Sigmoid colon (tissue), 6 donors: ENCODE measurements at regions not wholly inside any gene's neighbourhood (a gene's known extent, or its start where the extent isn't known, plus 50 kb on each side); places are given as distances from the start of the nearest gene placed in this dataset.

Experiments
- DNase-seq: peaks from one replicate; pipeline ENCODE4 v3.0.0-alpha.2; 2019
- H3K27ac ChIP-seq, 4 donors: fragments of 200-600 bp; sonication (generic); one replicate each; pipeline ENCODE4 v1.5.1; 2016 to 2019; ENCODE audit warnings: mild to moderate bottlenecking in 1 of 4
- H3K27me3 ChIP-seq, 3 donors: fragments of 200-600 bp; sonication (generic); one replicate each; pipeline ENCODE4 v1.5.1; 2019; ENCODE audit warnings: mild to moderate bottlenecking in 1 of 3
- H3K36me3 ChIP-seq, 4 donors: fragments of 200-600 bp; sonication (generic); one replicate each; pipeline ENCODE4 v1.5.1; 2016 to 2019
- H3K4me1 ChIP-seq, 4 donors: fragments of 200-600 bp; sonication (generic); one replicate each; pipeline ENCODE4 v1.5.1; 2017 to 2019
- H3K4me3 ChIP-seq, 4 donors: fragments of 200-600 bp; sonication (generic); one replicate each; pipeline ENCODE4 v1.5.1; 2017 to 2019; ENCODE audit warnings: mild to moderate bottlenecking in 2 of 4, moderate library complexity in 1 of 4
- H3K9me3 ChIP-seq, 4 donors: fragments of 200-600 bp in 3 of 4; sonication (generic) in 3 of 4; one replicate each; pipeline versions ENCODE4 v1.5.1 to v1.6.1; 2013 to 2019
- CTCF ChIP-seq, 4 experiments: fragments of 450-650 bp in 3 of 4; fragments of 200-600 bp in 1 of 4; IDR thresholded peaks; one replicate each; pipeline ENCODE4 v1.5.1; 2016 to 2019; ENCODE audit warnings: antibody characterized with exemption in 4 of 4, mild to moderate bottlenecking in 3 of 4, moderate library complexity in 2 of 4
- EP300 ChIP-seq, 4 donors: sonication (generic); formaldehyde crosslinking; IDR thresholded peaks; one replicate each; pipeline ENCODE4 v1.6.1; 2017; ENCODE audit warnings: antibody characterized with exemption in 4 of 4
- POLR2A ChIP-seq, 2 donors: fragments of 450-650 bp; IDR thresholded peaks; one replicate each; pipeline ENCODE4 v1.6.1; 2016; ENCODE audit warnings: antibody characterized with exemption in 2 of 2, mild to moderate bottlenecking in 2 of 2, moderate library complexity in 2 of 2
- POLR2AphosphoS5 ChIP-seq, 4 donors: sonication (generic); formaldehyde crosslinking; IDR thresholded peaks; one replicate each; pipeline ENCODE4 v1.6.1; 2017; ENCODE audit warnings: antibody characterized with exemption in 4 of 4
- WGBS, 2 donors: extraction: QIAGEN DNeasy Blood & Tissue Kit; methylation state at CpG; one replicate each; pipeline ENCODE4 v1.1.7; 2013; 5-methylcytosine and 5-hydroxymethylcytosine counted together
- intact Hi-C: fragments of 100-400 bp; cut with DNase I; formaldehyde crosslinking; loops from one replicate; pipeline ENCODE4 v1.15.1; 2023
- donor health status: healthy with polysubstance abuse.
- donor health status: healthy.

- TF ChIP-seq EP300 (IDR thresholded peaks at IDR 0.05) (no peak), CTCF (IDR thresholded peaks at IDR 0.05) (no peak), POLR2A (IDR thresholded peaks at IDR 0.05) (no peak), POLR2AphosphoS5 (IDR thresholded peaks at IDR 0.05) (no peak)
- Histone ChIP-seq H3K4me3 (no peak overlapping the region), H3K27me3 (peaks cover 0 to 14% (median 0%) of the 10 kb centered on the region in 3 donors), H3K36me3 (no peaks in the 10 kb centered on the region), H3K27ac (no peak overlapping the region), H3K9me3 (peaks cover 0 to 3% (median 1%) of the 10 kb centered on the region in 4 donors), H3K4me1 (no peaks in the 10 kb centered on the region)
- WGBS, 2 donors = 66 to 80% methylated on average over 7 of the region's 7 CpGs
- intact Hi-C loops = no loop called here
- DNase-seq = no peak
Observed at GRCh38 chr14:97109234-97109633, 312.1 kb downstream of the VRK1 start.

GRCh38 chr14:97113339-97113738 is 316.2 kb downstream of the VRK1 start:
- intact Hi-C loops = no loop called here
- Histone ChIP-seq H3K27me3 (peaks cover 0 to 4% (median 0%) of the 10 kb centered on the region in 3 donors), H3K27ac (no peak overlapping the region), H3K4me3 (no peak overlapping the region), H3K4me1 (no peaks in the 10 kb centered on the region), H3K9me3 (peaks cover 0 to 3% (median 1%) of the 10 kb centered on the region in 4 donors), H3K36me3 (no peaks in the 10 kb centered on the region)
- TF ChIP-seq CTCF (IDR thresholded peaks at IDR 0.05) (no peak), EP300 (IDR thresholded peaks at IDR 0.05) (no peak), POLR2A (IDR thresholded peaks at IDR 0.05) (no peak), POLR2AphosphoS5 (IDR thresholded peaks at IDR 0.05) (no peak)
- no peak for DNase-seq
- WGBS, 2 donors = 59 to 63% methylated on average over 7 of the region's 7 CpGs

- H3K9me3 ChIP-seq = no peaks in the 10 kb centered on the region
- no peaks in the 10 kb centered on the region for H3K36me3 ChIP-seq
- no peak overlapping the region for H3K4me3 ChIP-seq
- DNase-seq = no peak
- peaks cover 0 to 4% (median 0%) of the 10 kb centered on the region in 3 donors for H3K27me3 ChIP-seq
- 88 to 92% methylated on average over 3 of the region's 3 CpGs for WGBS, 2 donors
- no peak overlapping the region for H3K27ac ChIP-seq
- no peaks in the 10 kb centered on the region for H3K4me1 ChIP-seq
- TF ChIP-seq CTCF (IDR thresholded peaks at IDR 0.05) = no peak
- TF ChIP-seq EP300 (IDR thresholded peaks at IDR 0.05) = no peak
- no peak for TF ChIP-seq POLR2AphosphoS5 (IDR thresholded peaks at IDR 0.05)
- TF ChIP-seq POLR2A (IDR thresholded peaks at IDR 0.05) = no peak
- intact Hi-C loops = no loop called here
Observed at GRCh38 chr14:97116546-97116945, 319.4 kb downstream of the VRK1 start.

GRCh38 chr14:97117693-97118092 is 320.5 kb downstream of the VRK1 start:
- Histone ChIP-seq H3K27me3 (peaks cover 0 to 4% (median 0%) of the 10 kb centered on the region in 3 donors), H3K9me3 (no peaks in the 10 kb centered on the region), H3K4me1 (no peaks in the 10 kb centered on the region), H3K4me3 (no peak overlapping the region), H3K36me3 (no peaks in the 10 kb centered on the region), H3K27ac (no peak overlapping the region)
- DNase-seq = no peak
- no peak for TF ChIP-seq POLR2A (IDR thresholded peaks at IDR 0.05)
- TF ChIP-seq POLR2AphosphoS5 (IDR thresholded peaks at IDR 0.05) = no peak
- TF ChIP-seq CTCF (IDR thresholded peaks at IDR 0.05) = no peak
- TF ChIP-seq EP300 (IDR thresholded peaks at IDR 0.05) = no peak
- WGBS, 2 donors = 59 to 71% methylated on average over 8 of the region's 8 CpGs
- intact Hi-C loops = no loop called here

GRCh38 chr14:97120204-97120603 is 323.0 kb downstream of the VRK1 start:
- Histone ChIP-seq H3K4me1 (no peaks in the 10 kb centered on the region), H3K4me3 (no peak overlapping the region), H3K9me3 (no peaks in the 10 kb centered on the region), H3K27me3 (peaks cover 0 to 4% (median 0%) of the 10 kb centered on the region in 3 donors), H3K27ac (no peak overlapping the region), H3K36me3 (no peaks in the 10 kb centered on the region)
- TF ChIP-seq POLR2A (IDR thresholded peaks at IDR 0.05) (no peak), POLR2AphosphoS5 (IDR thresholded peaks at IDR 0.05) (no peak), CTCF (IDR thresholded peaks at IDR 0.05) (no peak), EP300 (IDR thresholded peaks at IDR 0.05) (no peak)
- intact Hi-C loops = no loop called here
- 73 to 87% methylated on average over 3 of the region's 3 CpGs for WGBS, 2 donors
- no peak for DNase-seq
